Endothelial cell of umbilical vein (primary cell): ENCODE measurements at regions not wholly inside any gene's neighbourhood (a gene's known extent, or its start where the extent isn't known, plus 50 kb on each side); places are given as distances from the start of the nearest gene placed in this dataset.

ENCODE experiments used
- BruUV-seq: library from RNA; stranded (reverse); fragments of 400-500 nt; replicated peaks from 2 replicates; lab custom pipeline; 2021; lab: Mats Ljungman, UMichigan
- CTCF ChIA-PET: fragments of 300-600, 350-600 bp; sonication (Branson Sonifier 250); formaldehyde crosslinking; loops from one replicate; lab custom pipeline; 2021; ENCODE audit warnings: antibody characterized with exemption, inconsistent platforms; lab: Charles Lee
- POLR2A ChIA-PET: fragments of 300-600, 350-600 bp; sonication (Branson Sonifier 250); formaldehyde crosslinking; loops from one replicate; lab custom pipeline; 2021; ENCODE audit warnings: antibody characterized with exemption, inconsistent platforms; lab: Charles Lee
- DNase-seq: peaks from one replicate; pipeline ENCODE4 v3.0.0-alpha.2; 2011; ENCODE audit warnings: low read depth, low spot score
- FAIRE-seq: peaks from 2 replicates; lab custom pipeline; 2011; peaks lifted over from hg19 to GRCh38; lab: Jason Lieb, UNC
- H2AFZ ChIP-seq: 2 replicates; pipeline ENCODE4 v1.6.0; 2012; ENCODE audit warnings: low read depth, low read length, control low read depth, inconsistent platforms
- H3K27ac ChIP-seq: 2 replicates; pipeline ENCODE4 v1.5.1; 2011; ENCODE audit warnings: low read depth, mild to moderate bottlenecking, control low read depth, low read length, moderate library complexity; ENCODE audit not compliant: insufficient read depth
- H3K27me3 ChIP-seq, 2 experiments: 2 replicates each; pipeline versions ENCODE4 v1.6.0 to v1.6.1; 2011; ENCODE audit warnings: low read length in 2 of 2, mixed read lengths in 1 of 2; ENCODE audit not compliant: control insufficient read depth in 2 of 2, insufficient read depth in 2 of 2
- H3K36me3 ChIP-seq, 2 experiments: 2 replicates in 1 of 2; 3 replicates in 1 of 2; pipeline ENCODE4 v1.5.1; 2011; ENCODE audit warnings: low read length in 2 of 2, mild to moderate bottlenecking in 1 of 2, moderate library complexity in 1 of 2; ENCODE audit not compliant: control insufficient read depth in 2 of 2, insufficient read depth in 2 of 2; ENCODE audit errors: extremely low read depth in 1 of 2
- H3K4me1 ChIP-seq: 3 replicates; pipeline ENCODE4 v1.5.1; 2011; ENCODE audit warnings: mild to moderate bottlenecking, low read length; ENCODE audit not compliant: control insufficient read depth, insufficient read depth; ENCODE audit errors: extremely low read depth
- H3K4me2 ChIP-seq: 2 replicates; pipeline ENCODE4 v1.6.1; 2011; ENCODE audit warnings: low read length, control low read depth, mixed read lengths; ENCODE audit not compliant: insufficient read depth
- H3K4me3 ChIP-seq, 3 experiments: fragments of 200-600 bp in 1 of 3; sonication (generic), shearing (Covaris generic) in 1 of 3; replicated peaks in 1 of 3; 2 replicates each; pipeline ENCODE4 v1.5.1; 2011 to 2016; ENCODE audit warnings: control low read depth in 3 of 3, low read length in 3 of 3, mild to moderate bottlenecking in 2 of 3, inconsistent platforms in 1 of 3, low read depth in 1 of 3, moderate library complexity in 1 of 3; ENCODE audit not compliant: insufficient read depth in 1 of 3
- H3K79me2 ChIP-seq: 2 replicates; pipeline ENCODE4 v1.6.0; 2012; ENCODE audit warnings: low read length, inconsistent platforms; ENCODE audit not compliant: control insufficient read depth, insufficient read depth
- H3K9ac ChIP-seq: replicated peaks from 2 replicates; pipeline ENCODE3; 2011; ENCODE audit warnings: low read length, control low read depth; ENCODE audit not compliant: insufficient read depth; ENCODE audit errors: extremely low read depth
- H3K9me1 ChIP-seq: replicated peaks from 3 replicates; pipeline ENCODE4 v1.6.0; 2011; ENCODE audit warnings: mild to moderate bottlenecking, low read length; ENCODE audit not compliant: control insufficient read depth, insufficient read depth; ENCODE audit errors: extremely low read depth
- H3K9me3 ChIP-seq: replicated peaks from 2 replicates; pipeline ENCODE4 v1.5.1; 2012; ENCODE audit warnings: low read length, inconsistent platforms; ENCODE audit not compliant: control insufficient read depth, insufficient read depth
- H4K20me1 ChIP-seq: replicated peaks from 2 replicates; pipeline ENCODE3; 2011; ENCODE audit warnings: mild to moderate bottlenecking, low read length; ENCODE audit not compliant: control insufficient read depth, insufficient read depth; ENCODE audit errors: extremely low read depth
- EZH2 ChIP-seq: IDR thresholded peaks from 2 replicates; pipeline ENCODE4 v1.6.1; 2012; ENCODE audit warnings: borderline replicate concordance, low read depth, mild to moderate bottlenecking, moderate library complexity, low read length, inconsistent platforms; ENCODE audit not compliant: severe bottlenecking
- FOS ChIP-seq: IDR thresholded peaks from 2 replicates; pipeline ENCODE4 v1.6.1; 2011; ENCODE audit warnings: mild to moderate bottlenecking, low read length, moderate library complexity, borderline replicate concordance; ENCODE audit not compliant: insufficient read depth
- GATA2 ChIP-seq: IDR thresholded peaks from 2 replicates; pipeline ENCODE4 v1.7.0; 2011; ENCODE audit warnings: low read depth, mild to moderate bottlenecking, moderate library complexity, mixed read lengths, low read length; ENCODE audit not compliant: insufficient read length, insufficient read depth
- JUN ChIP-seq: IDR thresholded peaks from 2 replicates; pipeline ENCODE4 v1.6.1; 2011; ENCODE audit warnings: borderline replicate concordance, low read depth; ENCODE audit not compliant: insufficient read length, insufficient read depth
- MAX ChIP-seq: IDR thresholded peaks from 2 replicates; pipeline ENCODE4 v1.6.1; 2011; ENCODE audit not compliant: insufficient read depth, insufficient read length
- MYC ChIP-seq: IDR thresholded peaks from one replicate; pipeline ENCODE4 v1.6.1; 2011; ENCODE audit warnings: mild to moderate bottlenecking, low read depth, low read length
- POLR2A ChIP-seq: IDR thresholded peaks from 2 replicates; pipeline ENCODE4 v1.6.1; 2012; ENCODE audit warnings: low read depth, mild to moderate bottlenecking, control low read depth, low read length
- POLR2AphosphoS5 ChIP-seq: IDR thresholded peaks from 2 replicates; pipeline ENCODE4 v1.6.1; 2012; ENCODE audit warnings: low read depth, mild to moderate bottlenecking, control low read depth, low read length, moderate library complexity; ENCODE audit not compliant: insufficient read depth
- dilution Hi-C: fragments of 300-500 bp; cut with MboI; formaldehyde crosslinking; loops from one replicate; pipeline ENCODE4 v1.15.0; 2019; ENCODE audit warnings: low sequenced_read_pairs; ENCODE audit not compliant: extremely low pct_ligation_motif_present
- intact Hi-C: fragments of 100-400 bp; cut with micrococcal nuclease; formaldehyde crosslinking; loops from one replicate; pipeline ENCODE4 v1.10.0; 2022
- TF ChIP-seq, protein P1 (sequence below), 2 donors: IDR thresholded peaks; 1 replicate in 1 of 2; 2 replicates in 1 of 2; pipeline ENCODE4 v1.5.1; 2011; ENCODE audit warnings: low read length in 2 of 2, mild to moderate bottlenecking in 2 of 2, moderate library complexity in 2 of 2, control low read depth in 1 of 2, inconsistent platforms in 1 of 2, low read depth in 1 of 2; ENCODE audit not compliant: insufficient read depth in 1 of 2; ENCODE audit errors: extremely low read depth in 1 of 2

DNA sequence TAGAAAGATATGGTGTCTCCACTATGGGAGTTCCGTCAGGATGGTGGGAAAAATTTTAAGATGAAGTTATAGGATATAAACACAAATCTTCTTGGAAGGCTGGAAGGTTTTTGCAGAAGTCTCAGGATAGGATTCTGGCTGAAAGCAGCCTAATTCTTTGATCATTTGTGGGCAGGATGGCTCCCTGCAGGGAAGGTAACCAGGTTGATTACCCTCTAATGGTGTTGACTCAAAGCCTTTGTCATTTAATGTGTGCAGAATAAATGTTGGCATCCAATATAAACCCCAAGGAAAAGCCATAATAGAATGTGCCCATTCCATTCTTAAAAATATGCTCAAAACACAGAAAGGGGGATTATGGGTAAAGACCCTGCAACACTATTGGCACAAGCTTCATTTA lies 204.3 kb downstream of the EPM2A start:
- no peak for DNase-seq
- BruUV-seq: no TSS peak
- dilution Hi-C loops: no loop called here

GRCh38 chr6:145531822-145532221 lies 203.5 kb downstream of the EPM2A start:
- ChIA-PET CTCF (no interaction called here), POLR2A (no interaction called here)
- Histone ChIP-seq H3K4me3 (no peak overlapping the region), H3K27ac (no peak overlapping the region), H2AFZ (no peak overlapping the region), H3K36me3 (no peaks in the 10 kb centered on the region), H3K27me3 (no peaks in the 10 kb centered on the region), H3K9me1 (no peaks in the 10 kb centered on the region), H3K9ac (no peak overlapping the region), H3K9me3 (no peaks in the 10 kb centered on the region), H4K20me1 (no peaks in the 10 kb centered on the region), H3K4me1 (no peaks in the 10 kb centered on the region), H3K79me2 (no peaks in the 10 kb centered on the region), H3K4me2 (no peak overlapping the region)
- DNase-seq: no peak
- intact Hi-C loops (no loop called here), dilution Hi-C loops (no loop called here)
- FAIRE-seq: no peak
- BruUV-seq: no TSS peak
- no peak for TF ChIP-seq GATA2
- no peak for TF ChIP-seq MAX
- TF ChIP-seq JUN: no peak
- no peak for TF ChIP-seq POLR2A
- no peak for TF ChIP-seq FOS
- TF ChIP-seq, protein P1, sequence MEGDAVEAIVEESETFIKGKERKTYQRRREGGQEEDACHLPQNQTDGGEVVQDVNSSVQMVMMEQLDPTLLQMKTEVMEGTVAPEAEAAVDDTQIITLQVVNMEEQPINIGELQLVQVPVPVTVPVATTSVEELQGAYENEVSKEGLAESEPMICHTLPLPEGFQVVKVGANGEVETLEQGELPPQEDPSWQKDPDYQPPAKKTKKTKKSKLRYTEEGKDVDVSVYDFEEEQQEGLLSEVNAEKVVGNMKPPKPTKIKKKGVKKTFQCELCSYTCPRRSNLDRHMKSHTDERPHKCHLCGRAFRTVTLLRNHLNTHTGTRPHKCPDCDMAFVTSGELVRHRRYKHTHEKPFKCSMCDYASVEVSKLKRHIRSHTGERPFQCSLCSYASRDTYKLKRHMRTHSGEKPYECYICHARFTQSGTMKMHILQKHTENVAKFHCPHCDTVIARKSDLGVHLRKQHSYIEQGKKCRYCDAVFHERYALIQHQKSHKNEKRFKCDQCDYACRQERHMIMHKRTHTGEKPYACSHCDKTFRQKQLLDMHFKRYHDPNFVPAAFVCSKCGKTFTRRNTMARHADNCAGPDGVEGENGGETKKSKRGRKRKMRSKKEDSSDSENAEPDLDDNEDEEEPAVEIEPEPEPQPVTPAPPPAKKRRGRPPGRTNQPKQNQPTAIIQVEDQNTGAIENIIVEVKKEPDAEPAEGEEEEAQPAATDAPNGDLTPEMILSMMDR (IDR thresholded peaks at IDR 0.05; ENCODE audit: extremely low read depth in 1 of 2, insufficient read depth in 1 of 2, low read depth in 1 of 2, low read length in 2 of 2): no peak
- TF ChIP-seq EZH2: no peak
- no peak for TF ChIP-seq MYC
- TF ChIP-seq POLR2AphosphoS5: no peak

More for the DNA sequence above, 204.3 kb downstream of the EPM2A start:
- CTCF ChIA-PET: no interaction called here
- Histone ChIP-seq H3K9me1 (no peaks in the 10 kb centered on the region), H3K79me2 (no peaks in the 10 kb centered on the region), H3K4me1 (no peaks in the 10 kb centered on the region), H3K27ac (no peak overlapping the region), H3K9me3 (no peaks in the 10 kb centered on the region), H4K20me1 (no peaks in the 10 kb centered on the region), H2AFZ (no peak overlapping the region), H3K36me3 (no peaks in the 10 kb centered on the region), H3K9ac (no peak overlapping the region), H3K4me2 (no peak overlapping the region), H3K27me3 (no peaks in the 10 kb centered on the region), H3K4me3 (no peak overlapping the region)
- TF ChIP-seq POLR2A: no peak
- TF ChIP-seq EZH2: no peak
- POLR2A ChIA-PET: no interaction called here
- FAIRE-seq: no peak
- intact Hi-C loops: no loop called here
